ENCODE measurements at regions not wholly inside any gene's neighbourhood (a gene's known extent, or its start where the extent isn't known, plus 50 kb on each side); places are given as distances from the start of the nearest gene placed in this dataset.

GRCh38 chr2:79294994-79295393, 135.4 kb upstream of the REG3A start:
- no peak for TF ChIP-seq POLR2A (IDR thresholded peaks at IDR 0.05)
- TF ChIP-seq EP300 (IDR thresholded peaks at IDR 0.05): no peak
- no peak for TF ChIP-seq CTCF (IDR thresholded peaks at IDR 0.05)

All from suprapubic skin (tissue), 3 donors.